HepG2 (cell line): ENCODE measurements at regions not wholly inside any gene's neighbourhood (a gene's known extent, or its start where the extent isn't known, plus 50 kb on each side); places are given as distances from the start of the nearest gene placed in this dataset.

ENCODE experiments used
- ATAC-seq: fragments of 200-7000 bp; cut with Tn5 transposase; 3 replicates; pipeline ENCODE4 v1.9.1; 2020; ENCODE audit warnings: mild to moderate bottlenecking, moderate library complexity
- BruUV-seq: library from RNA; stranded (reverse); fragments of 400-500 nt; replicated peaks from 2 replicates; lab custom pipeline; 2021; lab: Mats Ljungman, UMichigan
- CTCF ChIA-PET: fragments of 300-600 bp; formaldehyde crosslinking; extraction: SDS; loops from one replicate; lab custom pipeline; 2021; ENCODE audit warnings: low total read pairs, inconsistent platforms, low intra/inter-chr PET ratio; lab: Yijun Ruan, JAX
- POLR2A ChIA-PET: fragments of 350-600 bp; sonication (Branson Sonifier 250); formaldehyde crosslinking; loops from one replicate; lab custom pipeline; 2020; ENCODE audit warnings: antibody characterized with exemption, inconsistent platforms; lab: Yijun Ruan, JAX
- DNase-seq: peaks from one replicate; pipeline ENCODE4 v3.0.0-alpha.2; 2015; ENCODE audit warnings: low spot score
- FAIRE-seq: peaks from 3 replicates; lab custom pipeline; 2011; peaks lifted over from hg19 to GRCh38; lab: Jason Lieb, UNC
- H2AFZ ChIP-seq: one replicate; pipeline ENCODE4 v1.6.1; 2011; ENCODE audit warnings: low read length, inconsistent platforms
- H3K27ac ChIP-seq: fragments of 300-600 bp; 3 replicates; pipeline ENCODE4 v1.8.0; 2011; ENCODE audit warnings: mixed run types, mild to moderate bottlenecking, mixed read lengths, low read length, inconsistent platforms; ENCODE audit not compliant: insufficient read depth; ENCODE audit errors: extremely low read length
- H3K27me3 ChIP-seq, 2 experiments: fragments of 200-600 bp in 1 of 2; 2 replicates in 1 of 2; 3 replicates in 1 of 2; pipeline versions ENCODE4 v1.6.0 to v1.8.0; 2011; ENCODE audit warnings: low read length in 2 of 2, mild to moderate bottlenecking in 2 of 2, moderate library complexity in 2 of 2, inconsistent platforms in 1 of 2; ENCODE audit not compliant: insufficient read depth in 2 of 2, control insufficient read depth in 1 of 2
- H3K36me3 ChIP-seq, 2 experiments: fragments of 200-600 bp in 1 of 2; replicated peaks in 1 of 2; 2 replicates in 1 of 2; 3 replicates in 1 of 2; pipeline versions ENCODE4 v1.5.1 to v1.8.0; 2011; ENCODE audit warnings: low read length in 2 of 2, inconsistent platforms in 1 of 2; ENCODE audit not compliant: insufficient read depth in 2 of 2, control insufficient read depth in 1 of 2
- H3K4me1 ChIP-seq: 2 replicates; pipeline ENCODE4 v1.5.1; 2012; ENCODE audit warnings: low read length, inconsistent platforms; ENCODE audit not compliant: insufficient read depth
- H3K4me2 ChIP-seq: 2 replicates; pipeline ENCODE4 v1.6.0; 2011; ENCODE audit warnings: low read depth, low read length, inconsistent platforms
- H3K4me3 ChIP-seq, 3 experiments: fragments of 200-600 bp in 1 of 3; sonication (generic), shearing (Covaris generic) in 1 of 3; replicated peaks in 1 of 3; 2 replicates each; pipeline ENCODE4 v1.5.1; 2011 to 2016; ENCODE audit warnings: low read length in 3 of 3, inconsistent platforms in 2 of 3, low read depth in 2 of 3, mild to moderate bottlenecking in 2 of 3, control low read depth in 1 of 3, mixed read lengths in 1 of 3; ENCODE audit not compliant: insufficient read depth in 1 of 3
- H3K79me2 ChIP-seq: one replicate; pipeline ENCODE4 v1.6.1; 2011; ENCODE audit warnings: low read length, inconsistent platforms; ENCODE audit not compliant: insufficient read depth
- H3K9ac ChIP-seq: 2 replicates; pipeline ENCODE4 v1.6.0; 2011; ENCODE audit warnings: mild to moderate bottlenecking, low read depth, low read length, inconsistent platforms; ENCODE audit not compliant: insufficient read depth
- H3K9me3 ChIP-seq: 2 replicates; pipeline ENCODE4 v1.5.1; 2012; ENCODE audit warnings: mild to moderate bottlenecking, low read length
- H4K20me1 ChIP-seq: 2 replicates; pipeline ENCODE4 v1.6.0; 2011; ENCODE audit warnings: inconsistent platforms, mild to moderate bottlenecking, low read length, moderate library complexity; ENCODE audit not compliant: insufficient read depth
- ELF3 ChIP-seq: IDR thresholded peaks from 2 replicates; pipeline ENCODE4 v1.6.1; 2016; ENCODE audit warnings: missing genetic modification reagents, missing compliant biosample characterization
- GATA4 ChIP-seq: sonication (generic); IDR thresholded peaks from 2 replicates; pipeline ENCODE4 v1.6.1; 2016; ENCODE audit warnings: antibody characterized with exemption, low read depth, borderline replicate concordance
- GTF3A ChIP-seq: sonication (generic); formaldehyde crosslinking; conservative IDR thresholded peaks from 2 replicates; pipeline ENCODE4 v1.4.0; 2020; ENCODE audit warnings: mild to moderate bottlenecking, missing genetic modification reagents
- HNRNPH1 ChIP-seq: fragments of 200-400 bp; formaldehyde crosslinking; optimal IDR thresholded peaks from 2 replicates; pipeline ENCODE3; 2017; ENCODE audit warnings: mild to moderate bottlenecking, low read depth, low read length
- KDM2A ChIP-seq: sonication (generic); formaldehyde crosslinking; IDR thresholded peaks from 2 replicates; pipeline ENCODE4 v1.4.0; 2020; ENCODE audit warnings: low read depth, missing genetic modification reagents, borderline replicate concordance
- PTBP1 ChIP-seq: fragments of 200-400 bp; formaldehyde crosslinking; IDR thresholded peaks from 2 replicates; pipeline ENCODE4 v1.6.1; 2018; ENCODE audit warnings: low read length, low read depth; ENCODE audit not compliant: poor library complexity, severe bottlenecking
- SP1 ChIP-seq, 2 experiments: fragments of 450-650 bp in 1 of 2; sonication (generic) in 1 of 2; formaldehyde crosslinking in 1 of 2; IDR thresholded peaks; 2 replicates each; pipeline versions ENCODE4 v1.4.0 to v1.6.1; 2016 to 2020; ENCODE audit warnings: missing genetic modification reagents in 1 of 2
- SSRP1 ChIP-seq: IDR thresholded peaks from 2 replicates; pipeline ENCODE4 v1.6.1; 2016; ENCODE audit warnings: control low read depth
- ZNF354B ChIP-seq: sonication (generic); formaldehyde crosslinking; IDR thresholded peaks from 2 replicates; pipeline ENCODE4 v1.8.0; 2022; ENCODE audit warnings: mild to moderate bottlenecking, missing genetic modification reagents
- ZNF777 ChIP-seq: sonication (generic); formaldehyde crosslinking; IDR thresholded peaks from 2 replicates; pipeline ENCODE4 v1.4.0; 2020; ENCODE audit warnings: missing genetic modification reagents
- ZNF841 ChIP-seq: sonication (generic); formaldehyde crosslinking; IDR thresholded peaks from 2 replicates; pipeline ENCODE4 v1.8.1; 2023; ENCODE audit warnings: missing genetic modification reagents, borderline replicate concordance
- WGBS: methylation state at CpG from one replicate; pipeline ENCODE4 v1.1.6; 2017; ENCODE audit warnings: low lambda C conversion rate; 5-methylcytosine and 5-hydroxymethylcytosine counted together
- in situ Hi-C: cut with HindIII; loops from 2 replicates; pipeline ENCODE4 v1.10.0; 2017; ENCODE audit warnings: low pct_unique_long_range_greater_than_20kb; ENCODE audit not compliant: extremely low pct_ligation_motif_present
- intact Hi-C: fragments of 100-400 bp; cut with micrococcal nuclease; formaldehyde crosslinking; loops from one replicate; pipeline ENCODE4 v1.10.0; 2022; ENCODE audit not compliant: unreplicated experiment
- TF ChIP-seq, protein P1 (sequence below), 2 experiments: sonication (generic) in 1 of 2; formaldehyde crosslinking in 1 of 2; IDR thresholded peaks; 2 replicates each; pipeline versions ENCODE4 v1.6.1 to v1.9.0; 2014 to 2022; ENCODE audit warnings: antibody characterized with exemption in 1 of 2, borderline replicate concordance in 1 of 2, inconsistent platforms in 1 of 2, low read depth in 1 of 2, missing genetic modification reagents in 1 of 2
- TF ChIP-seq, protein P2 (sequence below): sonication (generic); formaldehyde crosslinking; IDR thresholded peaks from 2 replicates; pipeline ENCODE4 v1.8.0; 2023; ENCODE audit warnings: mild to moderate bottlenecking, missing genetic modification reagents
- TF ChIP-seq, protein P3 (sequence below): sonication (generic); formaldehyde crosslinking; IDR thresholded peaks from 2 replicates; pipeline ENCODE4 v1.9.0; 2022; ENCODE audit warnings: low read depth, missing genetic modification reagents

DNA sequence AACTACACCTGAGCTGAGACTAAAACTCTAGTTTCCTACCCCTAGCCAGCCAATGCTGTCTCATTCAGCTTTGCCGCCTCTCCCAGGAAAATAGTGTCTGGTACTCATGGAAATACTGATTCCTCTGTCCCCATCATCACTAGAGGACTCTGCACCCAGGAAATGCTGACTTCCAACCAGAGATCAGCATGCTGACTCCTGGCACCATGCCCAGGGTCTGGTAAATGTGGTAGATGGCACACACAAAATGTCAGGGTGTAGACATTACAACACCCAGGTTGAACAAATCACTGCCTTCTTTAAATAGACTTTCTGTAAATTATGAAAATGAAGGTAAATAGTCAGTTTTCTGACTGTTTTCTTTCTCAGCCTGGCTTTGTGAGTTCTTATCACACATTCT, 307.3 kb upstream of the CHAC2 start:
- H4K20me1 ChIP-seq = no peaks in the 10 kb centered on the region
- H3K9me3 ChIP-seq = no peaks in the 10 kb centered on the region
- in situ Hi-C loops = no loop called here
- BruUV-seq = no TSS peak
- H3K36me3 ChIP-seq = no peaks in the 10 kb centered on the region
- intact Hi-C loops = no loop called here
- ChIA-PET CTCF (no interaction called here), POLR2A (no interaction called here)
- WGBS = 6% methylated on average over 1 of the region's 1 CpG
- H3K27me3 ChIP-seq = no peaks in the 10 kb centered on the region
- no peaks in the 10 kb centered on the region for H3K79me2 ChIP-seq
- ATAC-seq = no peak
- H3K4me2 ChIP-seq = no peak overlapping the region
- no peak overlapping the region for H2AFZ ChIP-seq
- no peak overlapping the region for H3K27ac ChIP-seq
- H3K4me1 ChIP-seq = no peaks in the 10 kb centered on the region
- H3K9ac ChIP-seq = no peak overlapping the region
- no peak for FAIRE-seq
- no peak overlapping the region for H3K4me3 ChIP-seq
- DNase-seq = peak; percentile 34
- no peak for TF ChIP-seq GTF3A (CRISPR knock-in tag)
- no peak for TF ChIP-seq SSRP1 (CRISPR knock-in tag)
- TF ChIP-seq ELF3 (CRISPR knock-in tag) = no peak
- TF ChIP-seq ZNF841 (CRISPR knock-in tag) = no peak
- no peak for TF ChIP-seq PTBP1
- TF ChIP-seq KDM2A (CRISPR knock-in tag) = no peak
- no peak for TF ChIP-seq ZNF354B (CRISPR knock-in tag)
- TF ChIP-seq, protein P1, sequence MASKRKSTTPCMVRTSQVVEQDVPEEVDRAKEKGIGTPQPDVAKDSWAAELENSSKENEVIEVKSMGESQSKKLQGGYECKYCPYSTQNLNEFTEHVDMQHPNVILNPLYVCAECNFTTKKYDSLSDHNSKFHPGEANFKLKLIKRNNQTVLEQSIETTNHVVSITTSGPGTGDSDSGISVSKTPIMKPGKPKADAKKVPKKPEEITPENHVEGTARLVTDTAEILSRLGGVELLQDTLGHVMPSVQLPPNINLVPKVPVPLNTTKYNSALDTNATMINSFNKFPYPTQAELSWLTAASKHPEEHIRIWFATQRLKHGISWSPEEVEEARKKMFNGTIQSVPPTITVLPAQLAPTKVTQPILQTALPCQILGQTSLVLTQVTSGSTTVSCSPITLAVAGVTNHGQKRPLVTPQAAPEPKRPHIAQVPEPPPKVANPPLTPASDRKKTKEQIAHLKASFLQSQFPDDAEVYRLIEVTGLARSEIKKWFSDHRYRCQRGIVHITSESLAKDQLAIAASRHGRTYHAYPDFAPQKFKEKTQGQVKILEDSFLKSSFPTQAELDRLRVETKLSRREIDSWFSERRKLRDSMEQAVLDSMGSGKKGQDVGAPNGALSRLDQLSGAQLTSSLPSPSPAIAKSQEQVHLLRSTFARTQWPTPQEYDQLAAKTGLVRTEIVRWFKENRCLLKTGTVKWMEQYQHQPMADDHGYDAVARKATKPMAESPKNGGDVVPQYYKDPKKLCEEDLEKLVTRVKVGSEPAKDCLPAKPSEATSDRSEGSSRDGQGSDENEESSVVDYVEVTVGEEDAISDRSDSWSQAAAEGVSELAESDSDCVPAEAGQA (IDR thresholded peaks at IDR 0.05; ENCODE audit: low read depth) = no peak
- TF ChIP-seq, protein P1 (CRISPR knock-in tag; IDR thresholded peaks at IDR 0.05; ENCODE audit: borderline replicate concordance) = no peak
- TF ChIP-seq ZNF777 (CRISPR knock-in tag) = no peak
- TF ChIP-seq, protein P2, sequence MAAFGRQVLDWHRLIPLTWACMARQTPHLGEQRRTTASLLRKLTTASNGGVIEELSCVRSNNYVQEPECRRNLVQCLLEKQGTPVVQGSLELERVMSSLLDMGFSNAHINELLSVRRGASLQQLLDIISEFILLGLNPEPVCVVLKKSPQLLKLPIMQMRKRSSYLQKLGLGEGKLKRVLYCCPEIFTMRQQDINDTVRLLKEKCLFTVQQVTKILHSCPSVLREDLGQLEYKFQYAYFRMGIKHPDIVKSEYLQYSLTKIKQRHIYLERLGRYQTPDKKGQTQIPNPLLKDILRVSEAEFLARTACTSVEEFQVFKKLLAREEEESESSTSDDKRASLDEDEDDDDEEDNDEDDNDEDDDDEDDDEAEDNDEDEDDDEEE = no peak
- TF ChIP-seq GATA4 = no peak
- TF ChIP-seq, protein P3, sequence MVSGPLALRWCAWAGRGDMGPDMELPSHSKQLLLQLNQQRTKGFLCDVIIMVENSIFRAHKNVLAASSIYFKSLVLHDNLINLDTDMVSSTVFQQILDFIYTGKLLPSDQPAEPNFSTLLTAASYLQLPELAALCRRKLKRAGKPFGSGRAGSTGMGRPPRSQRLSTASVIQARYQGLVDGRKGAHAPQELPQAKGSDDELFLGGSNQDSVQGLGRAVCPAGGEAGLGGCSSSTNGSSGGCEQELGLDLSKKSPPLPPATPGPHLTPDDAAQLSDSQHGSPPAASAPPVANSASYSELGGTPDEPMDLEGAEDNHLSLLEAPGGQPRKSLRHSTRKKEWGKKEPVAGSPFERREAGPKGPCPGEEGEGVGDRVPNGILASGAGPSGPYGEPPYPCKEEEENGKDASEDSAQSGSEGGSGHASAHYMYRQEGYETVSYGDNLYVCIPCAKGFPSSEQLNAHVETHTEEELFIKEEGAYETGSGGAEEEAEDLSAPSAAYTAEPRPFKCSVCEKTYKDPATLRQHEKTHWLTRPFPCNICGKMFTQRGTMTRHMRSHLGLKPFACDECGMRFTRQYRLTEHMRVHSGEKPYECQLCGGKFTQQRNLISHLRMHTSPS (CRISPR knock-in tag) = no peak
- TF ChIP-seq HNRNPH1 = no peak
- no peak for TF ChIP-seq SP1 (IDR thresholded peaks at IDR 0.05)
- no peak for TF ChIP-seq SP1 (CRISPR knock-in tag; IDR thresholded peaks at IDR 0.05)
